ENCODE measurements at regions not wholly inside any gene's neighbourhood (a gene's known extent, or its start where the extent isn't known, plus 50 kb on each side); places are given as distances from the start of the nearest gene placed in this dataset.

GRCh38 chr9:88775559-88775958, 215.7 kb upstream of the S1PR3 start:
- ATAC-seq = no peak
- intact Hi-C loops (cut with DNase I, micrococcal nuclease) = no loop called here
- no peak for DNase-seq

- ATAC-seq (no peak), DNase-seq (no peak)
- intact Hi-C loops (cut with DNase I, micrococcal nuclease) = no loop called here
Measured at GRCh38 chr9:88775966-88776365, 215.3 kb upstream of the S1PR3 start.

- intact Hi-C loops (cut with DNase I, micrococcal nuclease) = no loop called here
- DNase-seq (no peak), ATAC-seq (no peak)
Measured at GRCh38 chr9:88776717-88777497, 214.4 kb upstream of the S1PR3 start.

- no peak for DNase-seq
Measured at GRCh38 chr9:88777498-88778312, 213.6 kb upstream of the S1PR3 start.

GRCh38 chr9:88781628-88782391, 209.5 kb upstream of the S1PR3 start:
- intact Hi-C loops (cut with DNase I, micrococcal nuclease) = no loop called here
- DNase-seq (no peak), ATAC-seq (no peak)

More at GRCh38 chr9:88777498-88778312, 213.6 kb upstream of the S1PR3 start:
- intact Hi-C loops (cut with DNase I, micrococcal nuclease) = no loop called here
- ATAC-seq = no peak

- DNase-seq = no peak
Measured at GRCh38 chr9:88782931-88783710, 208.1 kb upstream of the S1PR3 start.

GRCh38 chr9:88783711-88784083, 207.6 kb upstream of the S1PR3 start:
- no peak for ATAC-seq

More at GRCh38 chr9:88782931-88783710, 208.1 kb upstream of the S1PR3 start:
- intact Hi-C loops (cut with DNase I, micrococcal nuclease) = no loop called here
- ATAC-seq = no peak

GRCh38 chr9:88784960-88785359, 206.3 kb upstream of the S1PR3 start:
- no peak for DNase-seq
- intact Hi-C loops (cut with DNase I, micrococcal nuclease) = no loop called here
- ATAC-seq = no peak

More at GRCh38 chr9:88783711-88784083, 207.6 kb upstream of the S1PR3 start:
- DNase-seq = no peak
- intact Hi-C loops (cut with DNase I, micrococcal nuclease) = no loop called here

GRCh38 chr9:88786291-88787079, 204.8 kb upstream of the S1PR3 start:
- intact Hi-C loops (cut with DNase I, micrococcal nuclease) = no loop called here
- ATAC-seq (no peak), DNase-seq (no peak)

GRCh38 chr9:88789785-88790184, 201.5 kb upstream of the S1PR3 start:
- no peak for DNase-seq
- intact Hi-C loops (cut with DNase I, micrococcal nuclease) = no loop called here
- no peak for ATAC-seq

GRCh38 chr9:88791105-88791805, 200.0 kb upstream of the S1PR3 start:
- intact Hi-C loops (cut with DNase I, micrococcal nuclease) = no loop called here
- ATAC-seq = no peak
- no peak for DNase-seq

- intact Hi-C loops (cut with DNase I, micrococcal nuclease) = no loop called here
- ATAC-seq = no peak
- no peak for DNase-seq
Measured at GRCh38 chr9:88792502-88792901, 198.8 kb upstream of the S1PR3 start.

- intact Hi-C loops (cut with DNase I, micrococcal nuclease) = no loop called here
- ATAC-seq (no peak), DNase-seq (no peak)
Measured at GRCh38 chr9:88794100-88794499, 197.2 kb upstream of the S1PR3 start.

- ATAC-seq (no peak), DNase-seq (no peak)
- intact Hi-C loops (cut with DNase I, micrococcal nuclease) = no loop called here
Measured at GRCh38 chr9:88796947-88797346, 194.3 kb upstream of the S1PR3 start.

- ATAC-seq = no peak
- intact Hi-C loops (cut with DNase I, micrococcal nuclease) = no loop called here
- no peak for DNase-seq
Measured at GRCh38 chr9:88798476-88798875, 192.8 kb upstream of the S1PR3 start.

- no peak for ATAC-seq
- intact Hi-C loops (cut with DNase I, micrococcal nuclease) = no loop called here
- no peak for DNase-seq
Measured at GRCh38 chr9:88799541-88800328, 191.5 kb upstream of the S1PR3 start.

GRCh38 chr9:88800329-88800682, 191.0 kb upstream of the S1PR3 start:
- intact Hi-C loops (cut with DNase I, micrococcal nuclease) = no loop called here
- ATAC-seq (no peak), DNase-seq (no peak)
